ENCODE measurements at regions not wholly inside any gene's neighbourhood (a gene's known extent, or its start where the extent isn't known, plus 50 kb on each side); places are given as distances from the start of the nearest gene placed in this dataset.

DNA sequence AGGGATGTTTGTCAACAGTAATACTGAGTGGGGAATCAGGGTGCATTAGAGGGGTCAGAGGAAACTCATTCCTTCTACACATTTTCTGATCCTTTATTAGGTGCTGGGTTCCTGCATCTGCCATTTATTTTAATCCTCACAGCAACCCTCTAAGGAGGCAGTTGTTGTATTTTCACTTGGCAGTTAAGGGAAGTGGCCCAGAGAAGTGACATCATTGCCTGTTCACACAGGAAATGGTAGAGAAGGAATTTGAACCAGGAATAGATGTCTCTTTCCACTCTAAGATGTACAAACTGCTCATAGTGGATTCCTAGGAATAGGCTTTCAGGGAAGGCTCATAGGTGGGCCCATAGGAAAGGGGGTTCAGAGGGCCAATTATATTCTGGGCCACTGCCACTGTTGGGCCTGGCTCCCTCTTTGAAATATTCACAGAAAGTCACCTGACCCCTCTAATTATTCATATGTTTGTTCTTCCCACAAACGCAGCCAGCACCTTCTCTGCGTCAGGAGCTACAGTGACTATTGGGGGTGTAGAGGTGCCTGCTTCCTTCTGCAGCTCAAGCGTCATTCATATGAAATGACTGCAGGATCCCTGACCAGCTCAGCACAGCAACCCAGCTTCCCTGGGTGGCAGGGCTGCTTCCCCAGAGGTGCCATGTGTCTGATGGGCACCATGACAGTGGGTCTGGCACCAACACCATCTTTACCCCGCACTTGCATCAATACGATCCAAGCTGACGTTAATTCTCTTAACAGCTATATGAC, 163.9 kb upstream of the SMAD3 start:
- Histone ChIP-seq H3K4me3 (ENCODE audit: low read length) (no peak overlapping the region), H3K27me3 (replicated peaks; ENCODE audit: control insufficient read depth, insufficient read depth, low read length) (no peaks in the 10 kb centered on the region), H3K9me3 (ENCODE audit: control insufficient read depth, low read length) (no peaks in the 10 kb centered on the region), H3K4me1 (ENCODE audit: control insufficient read depth, insufficient read depth, low read length) (peaks cover 11% of the 10 kb centered on the region), H3K9ac (ENCODE audit: low read length) (no peak overlapping the region), H3K36me3 (ENCODE audit: control insufficient read depth, insufficient read depth, low read length, severe bottlenecking) (peaks cover 4% of the 10 kb centered on the region)
- DNase-seq (ENCODE audit: low read depth) = no peak

DNA sequence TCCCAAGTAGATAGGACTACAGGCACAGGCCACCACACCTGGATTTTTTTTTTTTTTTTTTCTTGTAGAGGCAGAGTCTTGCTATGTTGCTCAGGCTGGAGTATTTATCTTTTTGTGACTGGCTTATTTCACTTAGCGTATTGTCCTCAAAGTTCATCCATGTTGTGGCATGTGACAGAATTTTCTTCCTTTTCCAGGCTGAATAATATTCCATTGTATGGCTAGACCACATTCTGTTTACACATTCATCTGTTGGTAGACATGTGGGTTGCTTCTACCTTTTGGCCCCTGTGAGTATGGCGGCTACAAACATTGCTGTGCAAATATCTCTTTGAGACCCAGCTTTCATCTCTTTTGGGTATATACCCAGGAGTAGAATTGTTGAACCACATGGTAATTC, 160.2 kb upstream of the SMAD3 start:
- H3K4me1 ChIP-seq (ENCODE audit: control insufficient read depth, insufficient read depth, low read length) = peaks cover 19% of the 10 kb centered on the region
- H3K9ac ChIP-seq (ENCODE audit: low read length) = no peak overlapping the region
- H3K9me3 ChIP-seq (ENCODE audit: control insufficient read depth, low read length) = no peaks in the 10 kb centered on the region
- DNase-seq (ENCODE audit: low read depth) = no peak
- H3K36me3 ChIP-seq (ENCODE audit: control insufficient read depth, insufficient read depth, low read length, severe bottlenecking) = peaks cover 4% of the 10 kb centered on the region
- no peaks in the 10 kb centered on the region for H3K27me3 ChIP-seq (replicated peaks; ENCODE audit: control insufficient read depth, insufficient read depth, low read length)
- H3K4me3 ChIP-seq (ENCODE audit: low read length) = no peak overlapping the region

DNA sequence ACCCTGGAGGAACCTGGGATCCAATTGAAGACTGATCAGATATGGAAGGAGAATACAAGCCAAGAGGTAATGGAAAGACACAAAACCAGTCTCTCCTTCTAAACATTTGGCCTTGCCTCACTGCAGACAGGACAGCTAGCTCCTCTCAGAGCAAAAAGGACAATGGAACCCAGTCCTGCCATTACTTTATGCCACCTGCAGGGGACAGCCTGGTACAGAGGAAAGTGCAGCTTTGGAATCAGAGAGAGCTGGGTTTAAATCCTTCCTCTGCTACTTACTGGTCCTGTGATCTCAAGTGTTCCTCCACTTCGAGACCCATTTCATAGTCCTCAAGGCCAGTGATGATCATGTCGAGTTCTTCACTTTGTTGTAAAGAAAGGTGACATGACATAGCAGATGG, 159.4 kb upstream of the SMAD3 start:
- H3K27me3 ChIP-seq (replicated peaks; ENCODE audit: control insufficient read depth, insufficient read depth, low read length) = no peaks in the 10 kb centered on the region
- no peak for DNase-seq (ENCODE audit: low read depth)
- peaks cover 4% of the 10 kb centered on the region for H3K36me3 ChIP-seq (ENCODE audit: control insufficient read depth, insufficient read depth, low read length, severe bottlenecking)
- H3K4me1 ChIP-seq (ENCODE audit: control insufficient read depth, insufficient read depth, low read length) = peaks cover 19% of the 10 kb centered on the region
- H3K9me3 ChIP-seq (ENCODE audit: control insufficient read depth, low read length) = no peaks in the 10 kb centered on the region
- no peak overlapping the region for H3K4me3 ChIP-seq (ENCODE audit: low read length)
- H3K9ac ChIP-seq (ENCODE audit: low read length) = no peak overlapping the region

DNA sequence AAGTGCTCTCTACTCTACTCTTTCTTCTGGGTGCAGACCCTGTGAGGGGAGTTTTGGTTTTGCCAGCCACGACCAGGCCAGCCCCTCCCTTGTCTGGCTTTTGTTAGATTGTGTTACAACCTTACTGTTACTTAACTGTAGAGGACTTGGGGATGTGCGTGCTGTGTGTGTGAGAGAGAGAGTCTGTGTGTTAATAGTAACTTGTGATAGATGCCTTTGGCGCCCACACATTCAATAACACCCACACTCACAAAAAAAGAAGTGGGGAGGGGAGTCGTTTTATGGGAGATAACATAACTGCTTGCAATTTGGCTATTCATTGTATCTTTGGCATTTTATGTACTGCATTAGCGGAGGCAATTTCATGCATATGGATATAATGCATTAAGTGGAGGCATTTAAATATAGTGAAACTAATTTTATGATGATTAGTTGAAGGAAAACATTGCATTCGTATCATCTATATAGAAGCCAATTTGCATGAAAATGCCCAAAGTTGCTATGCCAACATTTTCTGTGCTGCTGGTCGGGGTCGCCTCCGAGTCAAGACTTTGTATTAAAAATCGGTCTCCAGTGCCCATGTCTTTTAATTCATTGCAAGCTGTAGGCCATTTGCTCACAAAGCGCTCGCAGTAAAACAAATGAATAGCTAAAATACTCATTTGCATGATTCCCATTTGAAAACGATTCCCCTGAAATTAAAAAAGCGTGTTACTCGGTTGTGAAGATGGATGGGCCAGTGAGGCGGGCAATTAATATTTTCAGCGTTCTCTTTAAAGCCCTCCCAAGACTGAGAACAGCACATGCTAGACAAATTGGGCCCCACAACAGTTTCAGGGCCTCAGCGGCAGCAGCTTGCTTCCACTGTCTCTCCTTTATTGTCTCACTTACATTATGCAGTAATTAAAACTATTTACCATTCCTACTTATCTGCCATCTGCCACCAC, 158.5 kb upstream of the SMAD3 start:
- no peak for DNase-seq (ENCODE audit: low read depth)
- Histone ChIP-seq H3K4me3 (ENCODE audit: low read length) (no peak overlapping the region), H3K27me3 (replicated peaks; ENCODE audit: control insufficient read depth, insufficient read depth, low read length) (no peaks in the 10 kb centered on the region), H3K36me3 (ENCODE audit: control insufficient read depth, insufficient read depth, low read length, severe bottlenecking) (peaks cover 4% of the 10 kb centered on the region), H3K9me3 (ENCODE audit: control insufficient read depth, low read length) (no peaks in the 10 kb centered on the region), H3K9ac (ENCODE audit: low read length) (no peak overlapping the region), H3K4me1 (ENCODE audit: control insufficient read depth, insufficient read depth, low read length) (peaks cover 19% of the 10 kb centered on the region)

DNA sequence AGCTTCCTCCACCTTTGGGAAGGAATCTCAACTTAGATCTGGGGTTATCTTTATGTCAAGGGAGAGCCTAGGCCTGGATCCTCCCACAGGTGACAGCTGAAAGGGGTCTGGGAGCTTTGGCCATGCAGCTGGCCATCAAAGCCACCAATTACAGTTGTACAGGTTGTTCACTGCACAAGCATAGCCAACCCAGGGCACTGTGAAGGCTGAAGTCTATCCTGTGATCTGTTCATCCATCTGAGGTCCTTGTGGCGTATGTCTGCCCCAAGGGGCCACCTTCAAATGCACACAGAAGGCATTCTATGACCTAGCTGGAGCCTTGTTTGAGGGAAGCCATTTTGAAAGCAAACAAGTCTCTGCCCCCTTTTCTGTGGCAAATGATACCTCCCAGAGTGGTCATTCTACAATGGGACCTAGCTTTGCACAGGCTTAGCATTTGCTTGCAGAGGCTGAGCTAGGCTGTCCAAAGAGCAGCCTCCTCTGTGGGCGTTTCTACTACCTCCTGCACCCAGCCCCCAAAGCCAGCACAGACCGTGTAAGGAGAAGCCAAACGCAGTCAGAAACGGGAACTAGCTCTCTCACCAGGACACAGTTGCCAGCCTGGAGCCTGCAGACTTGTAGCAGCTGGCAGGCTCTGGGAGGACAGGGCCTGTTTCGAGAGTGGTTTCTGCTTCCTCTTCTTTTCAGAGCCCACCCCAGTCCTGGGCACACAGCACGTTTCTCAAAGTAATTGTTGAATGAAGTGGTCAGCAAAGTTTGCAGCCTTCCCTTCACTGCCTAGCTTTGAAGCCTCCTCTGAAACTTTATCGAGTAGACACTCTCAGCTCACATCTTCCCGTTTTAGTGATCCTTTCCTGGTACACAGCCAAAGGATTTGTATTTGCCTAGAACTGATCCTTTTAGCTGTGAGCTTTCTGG, 157.3 kb upstream of the SMAD3 start:
- H3K27me3 ChIP-seq (replicated peaks; ENCODE audit: control insufficient read depth, insufficient read depth, low read length) = no peaks in the 10 kb centered on the region
- no peaks in the 10 kb centered on the region for H3K36me3 ChIP-seq (ENCODE audit: control insufficient read depth, insufficient read depth, low read length, severe bottlenecking)
- no peak overlapping the region for H3K4me3 ChIP-seq (ENCODE audit: low read length)
- DNase-seq (ENCODE audit: low read depth) = no peak
- peak overlapping the region; percentile 56 for H3K9ac ChIP-seq (ENCODE audit: low read length)
- H3K4me1 ChIP-seq (ENCODE audit: control insufficient read depth, insufficient read depth, low read length) = peaks cover 19% of the 10 kb centered on the region
- H3K9me3 ChIP-seq (ENCODE audit: control insufficient read depth, low read length) = no peaks in the 10 kb centered on the region

DNA sequence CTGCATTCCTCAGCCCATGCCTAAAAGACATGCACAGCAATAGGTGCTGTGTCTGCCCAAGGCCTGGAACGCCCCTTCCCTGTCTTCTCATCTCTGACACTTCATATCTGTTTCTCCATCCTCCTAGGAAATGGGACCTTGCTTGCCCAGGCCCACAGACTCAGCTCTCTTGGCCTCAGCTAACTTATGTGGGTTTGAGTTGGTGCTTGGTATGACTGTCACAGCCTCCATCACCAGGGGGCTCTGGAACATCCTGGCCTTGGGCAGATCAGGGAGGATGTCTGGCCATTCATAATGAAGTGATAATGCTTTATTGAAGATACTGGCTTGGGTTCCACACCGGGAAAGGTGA, 156.7 kb upstream of the SMAD3 start:
- Histone ChIP-seq H3K4me1 (ENCODE audit: control insufficient read depth, insufficient read depth, low read length) (peaks cover 19% of the 10 kb centered on the region), H3K36me3 (ENCODE audit: control insufficient read depth, insufficient read depth, low read length, severe bottlenecking) (no peaks in the 10 kb centered on the region), H3K4me3 (ENCODE audit: low read length) (no peak overlapping the region), H3K9ac (ENCODE audit: low read length) (peak overlapping the region; percentile 56), H3K9me3 (ENCODE audit: control insufficient read depth, low read length) (no peaks in the 10 kb centered on the region), H3K27me3 (replicated peaks; ENCODE audit: control insufficient read depth, insufficient read depth, low read length) (no peaks in the 10 kb centered on the region)
- no peak for DNase-seq (ENCODE audit: low read depth)

DNA sequence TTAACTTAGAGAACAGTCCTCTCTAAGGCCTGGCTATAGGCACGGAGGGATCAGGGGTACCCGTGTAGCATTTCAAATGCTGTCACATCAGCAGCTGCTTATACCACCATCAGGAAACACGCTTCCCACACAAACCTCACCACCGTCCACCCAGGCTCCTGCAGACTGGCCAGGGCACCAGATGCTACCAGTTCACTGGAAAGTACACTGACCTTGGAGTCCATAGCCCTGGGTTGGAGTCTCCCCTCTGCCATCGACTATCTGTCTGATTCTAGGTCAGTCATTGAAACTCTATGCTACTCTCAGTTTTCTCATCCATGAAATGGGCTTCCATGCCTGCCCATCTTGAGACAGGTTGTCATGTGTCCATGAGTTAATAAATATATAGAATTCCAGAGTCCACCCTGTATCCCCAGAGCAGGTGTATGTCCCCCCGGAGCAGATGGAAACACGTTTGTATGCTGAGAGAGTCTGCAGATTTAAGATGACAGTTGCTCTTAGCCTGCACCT, 156.0 kb upstream of the SMAD3 start:
- Histone ChIP-seq H3K4me3 (ENCODE audit: low read length) (no peak overlapping the region), H3K36me3 (ENCODE audit: control insufficient read depth, insufficient read depth, low read length, severe bottlenecking) (no peaks in the 10 kb centered on the region), H3K27me3 (replicated peaks; ENCODE audit: control insufficient read depth, insufficient read depth, low read length) (no peaks in the 10 kb centered on the region), H3K9ac (ENCODE audit: low read length) (no peak overlapping the region), H3K9me3 (ENCODE audit: control insufficient read depth, low read length) (no peaks in the 10 kb centered on the region), H3K4me1 (ENCODE audit: control insufficient read depth, insufficient read depth, low read length) (peaks cover 14% of the 10 kb centered on the region)
- no peak for DNase-seq (ENCODE audit: low read depth)

DNA sequence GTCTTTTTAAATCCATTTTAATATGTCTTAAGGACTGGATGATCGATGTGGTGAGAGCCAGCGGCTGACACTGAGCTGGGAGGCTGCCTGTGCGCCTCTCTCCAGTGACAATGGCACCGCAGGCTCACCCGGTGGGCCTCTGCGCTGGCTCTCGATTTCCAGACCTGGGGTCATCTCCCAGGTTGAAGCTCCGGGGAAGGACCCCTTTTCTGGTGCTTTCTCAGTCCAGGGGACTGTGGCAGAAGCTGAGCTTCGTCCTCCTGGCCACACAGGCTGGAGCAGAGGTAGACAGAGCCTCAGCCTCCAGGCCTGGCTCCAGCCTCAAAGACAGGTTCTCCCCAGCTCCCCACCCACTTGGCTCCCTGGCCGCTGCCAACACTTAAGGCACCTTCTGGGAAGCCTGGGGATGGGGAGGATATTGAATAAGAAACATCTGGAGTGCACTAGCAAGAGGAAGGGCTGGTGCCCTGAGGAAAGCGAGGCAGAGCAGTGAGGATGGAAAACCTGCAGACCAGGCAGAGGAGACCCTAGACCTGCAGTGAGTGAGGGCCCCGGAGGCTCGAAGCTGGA, 154.2 kb upstream of the SMAD3 start:
- Histone ChIP-seq H3K4me1 (ENCODE audit: control insufficient read depth, insufficient read depth, low read length) (peaks cover 14% of the 10 kb centered on the region), H3K9me3 (ENCODE audit: control insufficient read depth, low read length) (no peaks in the 10 kb centered on the region), H3K36me3 (ENCODE audit: control insufficient read depth, insufficient read depth, low read length, severe bottlenecking) (no peaks in the 10 kb centered on the region), H3K27me3 (replicated peaks; ENCODE audit: control insufficient read depth, insufficient read depth, low read length) (no peaks in the 10 kb centered on the region), H3K4me3 (ENCODE audit: low read length) (no peak overlapping the region), H3K9ac (ENCODE audit: low read length) (no peak overlapping the region)
- no peak for DNase-seq (ENCODE audit: low read depth)

DNA sequence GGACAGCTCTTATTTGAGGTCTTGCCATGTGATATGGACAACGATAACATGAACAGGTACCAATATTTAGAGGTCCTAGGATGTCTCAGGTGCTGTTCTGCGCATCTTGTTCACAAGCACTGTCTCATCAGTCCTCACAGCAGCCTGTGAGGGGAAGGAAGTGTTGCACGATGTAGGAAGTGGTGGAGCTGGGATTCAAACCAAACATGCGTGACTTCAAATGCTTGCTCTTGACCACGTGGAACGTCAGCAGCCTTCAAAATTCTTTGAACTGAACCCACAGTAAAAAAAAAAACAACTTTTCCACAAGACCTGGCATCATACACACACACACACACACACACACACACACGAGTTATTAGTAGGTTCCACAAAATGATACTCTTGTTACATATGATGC, 153.4 kb upstream of the SMAD3 start:
- DNase-seq (ENCODE audit: low read depth) = no peak
- Histone ChIP-seq H3K4me3 (ENCODE audit: low read length) (no peak overlapping the region), H3K36me3 (ENCODE audit: control insufficient read depth, insufficient read depth, low read length, severe bottlenecking) (no peaks in the 10 kb centered on the region), H3K4me1 (ENCODE audit: control insufficient read depth, insufficient read depth, low read length) (peaks cover 14% of the 10 kb centered on the region), H3K9ac (ENCODE audit: low read length) (no peak overlapping the region), H3K27me3 (replicated peaks; ENCODE audit: control insufficient read depth, insufficient read depth, low read length) (no peaks in the 10 kb centered on the region), H3K9me3 (ENCODE audit: control insufficient read depth, low read length) (peaks cover 5% of the 10 kb centered on the region)

DNA sequence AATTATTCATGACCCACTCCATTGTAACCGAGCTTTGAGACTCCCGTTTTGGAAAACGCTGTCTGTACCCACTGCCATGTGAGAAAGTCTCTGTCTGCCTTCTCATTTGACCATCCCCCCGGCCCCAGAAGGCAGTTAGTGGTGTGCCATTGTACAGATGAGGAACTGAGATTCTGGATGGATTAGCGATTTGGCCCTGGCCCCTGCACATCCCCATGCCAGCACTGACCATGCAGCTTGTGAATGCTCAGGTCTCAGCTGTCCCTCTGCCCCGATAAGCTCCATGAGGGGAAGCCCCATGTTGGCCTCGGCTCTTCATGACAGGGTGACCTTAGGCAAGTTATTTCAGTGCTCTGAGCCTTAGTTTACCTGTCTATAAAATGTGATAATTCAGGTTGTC, 153.0 kb upstream of the SMAD3 start:
- Histone ChIP-seq H3K4me1 (ENCODE audit: control insufficient read depth, insufficient read depth, low read length) (peaks cover 14% of the 10 kb centered on the region), H3K36me3 (ENCODE audit: control insufficient read depth, insufficient read depth, low read length, severe bottlenecking) (no peaks in the 10 kb centered on the region)
- DNase-seq (ENCODE audit: low read depth) = no peak

More for the DNA sequence above, 153.0 kb upstream of the SMAD3 start:
- peaks cover 7% of the 10 kb centered on the region for H3K9me3 ChIP-seq (ENCODE audit: control insufficient read depth, low read length)
- no peak overlapping the region for H3K4me3 ChIP-seq (ENCODE audit: low read length)
- H3K27me3 ChIP-seq (replicated peaks; ENCODE audit: control insufficient read depth, insufficient read depth, low read length) = no peaks in the 10 kb centered on the region
- H3K9ac ChIP-seq (ENCODE audit: low read length) = no peak overlapping the region
